GM23338 (cell line): ENCODE measurements at regions not wholly inside any gene's neighbourhood (a gene's known extent, or its start where the extent isn't known, plus 50 kb on each side); places are given as distances from the start of the nearest gene placed in this dataset.

Experiments used
- ATAC-seq: fragments of 200-7000 bp; cut with Tn5 transposase; 3 replicates; pipeline ENCODE4 v1.9.1; 2020
- DNase-seq: peaks from one replicate; pipeline ENCODE4 v3.0.0-alpha.2; 2015; ENCODE audit warnings: low spot score
- H2AFZ ChIP-seq: fragments of 200-600 bp; sonication (generic); 2 replicates; pipeline ENCODE4 v1.8.0; 2016; ENCODE audit warnings: antibody characterized with exemption, mild to moderate bottlenecking, moderate library complexity
- H3F3A ChIP-seq: fragments of 200-600 bp; sonication (generic); replicated peaks from 2 replicates; pipeline ENCODE4 v1.8.0; 2017; ENCODE audit warnings: antibody characterized with exemption, mixed run types, low read depth
- H3K27ac ChIP-seq: fragments of 200-600 bp; sonication (generic); 2 replicates; pipeline ENCODE4 v1.6.1; 2016; ENCODE audit warnings: low read depth
- H3K27me3 ChIP-seq: fragments of 200-600 bp; sonication (generic); 2 replicates; pipeline ENCODE4 v1.8.0; 2016; ENCODE audit warnings: mild to moderate bottlenecking, mixed run types, moderate library complexity; ENCODE audit not compliant: insufficient read depth
- H3K36me3 ChIP-seq: fragments of 200-600 bp; sonication (generic); 2 replicates; pipeline ENCODE4 v1.8.0; 2016; ENCODE audit warnings: mild to moderate bottlenecking; ENCODE audit not compliant: insufficient read depth
- H3K4me1 ChIP-seq: fragments of 200-600 bp; sonication (generic); 2 replicates; pipeline ENCODE4 v1.8.0; 2016; ENCODE audit warnings: mild to moderate bottlenecking, moderate library complexity; ENCODE audit not compliant: insufficient read depth
- H3K4me2 ChIP-seq: fragments of 200-600 bp; sonication (generic); 2 replicates; pipeline ENCODE4 v1.7.1; 2017; ENCODE audit warnings: mixed run types
- H3K4me3 ChIP-seq: fragments of 200-600 bp; sonication (generic); 2 replicates; pipeline ENCODE4 v1.6.1; 2016; ENCODE audit warnings: mixed run types
- H3K79me2 ChIP-seq: fragments of 200-600 bp; sonication (generic); replicated peaks from 2 replicates; pipeline ENCODE4 v1.8.0; 2017; ENCODE audit warnings: mild to moderate bottlenecking; ENCODE audit not compliant: insufficient read depth
- H3K9me2 ChIP-seq: fragments of 200-600 bp; sonication (generic); 2 replicates; pipeline ENCODE4 v1.8.0; 2017; ENCODE audit not compliant: insufficient read depth
- H4K20me1 ChIP-seq: fragments of 200-600 bp; sonication (generic); replicated peaks from 2 replicates; pipeline ENCODE4 v1.8.0; 2017; ENCODE audit warnings: mild to moderate bottlenecking; ENCODE audit not compliant: insufficient read depth
- H3K27ac Mint-ChIP-seq: 2 replicates; pipeline ENCODE4 v1.8.0; 2020; ENCODE audit warnings: inconsistent platforms, mild to moderate bottlenecking, moderate library complexity, mixed read lengths
- H3K27me3 Mint-ChIP-seq: 3 replicates; pipeline ENCODE4 v1.8.0; 2022; ENCODE audit warnings: low read depth, mild to moderate bottlenecking, moderate library complexity, mixed read lengths, inconsistent platforms; ENCODE audit not compliant: insufficient read depth, poor library complexity
- H3K36me3 Mint-ChIP-seq: 3 replicates; pipeline ENCODE4 v1.8.0; 2021; ENCODE audit warnings: low read depth, mild to moderate bottlenecking, inconsistent platforms, moderate library complexity, mixed read lengths
- H3K4me1 Mint-ChIP-seq: 3 replicates; pipeline ENCODE4 v1.8.0; 2020; ENCODE audit warnings: mild to moderate bottlenecking, inconsistent platforms, mixed read lengths
- H3K4me3 Mint-ChIP-seq: 3 replicates; pipeline ENCODE4 v1.8.0; 2021; ENCODE audit warnings: moderate library complexity, mild to moderate bottlenecking, inconsistent platforms, mixed read lengths
- H3K9me3 Mint-ChIP-seq: 3 replicates; pipeline ENCODE4 v1.8.0; 2020; ENCODE audit warnings: moderate library complexity, mild to moderate bottlenecking, inconsistent platforms, mixed read lengths
- CREB1 ChIP-seq: fragments of 250-450 bp; sonication (Bioruptor Pico); IDR thresholded peaks from 2 replicates; pipeline ENCODE4 v1.5.0; 2020; ENCODE audit warnings: low read depth, mild to moderate bottlenecking, moderate library complexity
- CTCF ChIP-seq, 2 experiments: fragments of 200-600 bp in 1 of 2; sonication (generic) in 1 of 2; conservative IDR thresholded peaks; 2 replicates each; pipeline versions ENCODE4 v1.5.1 to v1.6.1; 2016 to 2017; ENCODE audit warnings: antibody characterized with exemption in 2 of 2, low read depth in 2 of 2, mild to moderate bottlenecking in 2 of 2, moderate library complexity in 1 of 2
- ETS1 ChIP-seq: IDR thresholded peaks from 2 replicates; pipeline ENCODE4 v1.6.1; 2016; ENCODE audit warnings: antibody characterized with exemption
- EZH2 ChIP-seq: fragments of 200-600 bp; sonication (generic); IDR thresholded peaks from one replicate; pipeline ENCODE4 v1.8.0; 2017; ENCODE audit warnings: antibody characterized with exemption, mild to moderate bottlenecking, low read depth; ENCODE audit not compliant: unreplicated experiment
- EZH2phosphoT487 ChIP-seq: fragments of 200-600 bp; sonication (generic); IDR thresholded peaks from one replicate; pipeline ENCODE4 v1.8.1; 2018; ENCODE audit warnings: antibody characterized with exemption; ENCODE audit not compliant: unreplicated experiment
- JUNB ChIP-seq: IDR thresholded peaks from one replicate; pipeline ENCODE4 v1.6.1; 2016; ENCODE audit warnings: antibody characterized with exemption; ENCODE audit not compliant: unreplicated experiment
- NANOG ChIP-seq: IDR thresholded peaks from 2 replicates; pipeline ENCODE4 v1.6.1; 2016; ENCODE audit warnings: antibody characterized with exemption, borderline replicate concordance
- POLR2AphosphoS5 ChIP-seq: IDR thresholded peaks from 2 replicates; pipeline ENCODE4 v1.6.1; 2016; ENCODE audit warnings: antibody characterized with exemption, low read depth
- STAT1 ChIP-seq: IDR thresholded peaks from one replicate; pipeline ENCODE4 v1.6.1; 2016; ENCODE audit warnings: antibody characterized with exemption; ENCODE audit not compliant: unreplicated experiment
- ZNF114 ChIP-seq: fragments of 250-450 bp; sonication (Bioruptor Pico); IDR thresholded peaks from 2 replicates; pipeline ENCODE4 v1.5.0; 2020; ENCODE audit warnings: mild to moderate bottlenecking, moderate library complexity
- ZNF331 ChIP-seq: fragments of 250-450 bp; sonication (Bioruptor Pico); IDR thresholded peaks from 2 replicates; pipeline ENCODE4 v1.5.0; 2020; ENCODE audit warnings: low read depth, mild to moderate bottlenecking, moderate library complexity
- TF ChIP-seq, protein P1 (sequence below): fragments of 250-450 bp; sonication (Bioruptor Pico); IDR thresholded peaks from 2 replicates; pipeline ENCODE4 v1.5.0; 2020; ENCODE audit warnings: mild to moderate bottlenecking, moderate library complexity

GRCh38 chr9:115976781-115977180 lies 176.8 kb upstream of the PAPPA start:
- H3K4me1 Mint-ChIP-seq: peaks cover 5% of the 10 kb centered on the region; the same call in 2 of the 3 replicates

GRCh38 chr9:115978091-115978490 lies 175.5 kb upstream of the PAPPA start:
- no peaks in the 10 kb centered on the region; the same call in 1 of the 2 replicates for H3K36me3 ChIP-seq
- H3K79me2 ChIP-seq: no peaks in the 10 kb centered on the region
- no peaks in the 10 kb centered on the region; the same call in 1 of the 2 replicates for H3K4me1 ChIP-seq
- no peaks in the 10 kb centered on the region for H3K27me3 ChIP-seq
- H3K36me3 Mint-ChIP-seq: no peaks in the 10 kb centered on the region
- H3K4me3 Mint-ChIP-seq: no peak overlapping the region
- no peak overlapping the region for H2AFZ ChIP-seq
- H3K4me2 ChIP-seq: no peak overlapping the region
- H3K9me3 Mint-ChIP-seq: no peaks in the 10 kb centered on the region; the same call in 2 of the 3 replicates
- no peaks in the 10 kb centered on the region for H4K20me1 ChIP-seq
- no peaks in the 10 kb centered on the region for H3K27me3 Mint-ChIP-seq
- H3K4me1 Mint-ChIP-seq: peaks cover 5% of the 10 kb centered on the region; the same call in 2 of the 3 replicates
- DNase-seq (no peak), ATAC-seq (no peak)
- H3F3A ChIP-seq: no peaks in the 10 kb centered on the region
- no peak overlapping the region for H3K27ac Mint-ChIP-seq
- H3K4me3 ChIP-seq: no peak overlapping the region
- H3K9me2 ChIP-seq: 0 out of 2 replicates have a peak, but pooled peaks cover 3% of the 10 kb centered on the region
- no peak overlapping the region for H3K27ac ChIP-seq
- TF ChIP-seq ZNF114 (CRISPR knock-in tag) (no peak), EZH2 (no peak), JUNB (no peak), STAT1 (no peak), EZH2phosphoT487 (no peak), NANOG (no peak), CTCF (conservative IDR thresholded peaks at IDR 0.05; ENCODE audit: low read depth in 2 of 2) (no peak), POLR2AphosphoS5 (no peak), ZNF331 (no peak)
- TF ChIP-seq, protein P1, sequence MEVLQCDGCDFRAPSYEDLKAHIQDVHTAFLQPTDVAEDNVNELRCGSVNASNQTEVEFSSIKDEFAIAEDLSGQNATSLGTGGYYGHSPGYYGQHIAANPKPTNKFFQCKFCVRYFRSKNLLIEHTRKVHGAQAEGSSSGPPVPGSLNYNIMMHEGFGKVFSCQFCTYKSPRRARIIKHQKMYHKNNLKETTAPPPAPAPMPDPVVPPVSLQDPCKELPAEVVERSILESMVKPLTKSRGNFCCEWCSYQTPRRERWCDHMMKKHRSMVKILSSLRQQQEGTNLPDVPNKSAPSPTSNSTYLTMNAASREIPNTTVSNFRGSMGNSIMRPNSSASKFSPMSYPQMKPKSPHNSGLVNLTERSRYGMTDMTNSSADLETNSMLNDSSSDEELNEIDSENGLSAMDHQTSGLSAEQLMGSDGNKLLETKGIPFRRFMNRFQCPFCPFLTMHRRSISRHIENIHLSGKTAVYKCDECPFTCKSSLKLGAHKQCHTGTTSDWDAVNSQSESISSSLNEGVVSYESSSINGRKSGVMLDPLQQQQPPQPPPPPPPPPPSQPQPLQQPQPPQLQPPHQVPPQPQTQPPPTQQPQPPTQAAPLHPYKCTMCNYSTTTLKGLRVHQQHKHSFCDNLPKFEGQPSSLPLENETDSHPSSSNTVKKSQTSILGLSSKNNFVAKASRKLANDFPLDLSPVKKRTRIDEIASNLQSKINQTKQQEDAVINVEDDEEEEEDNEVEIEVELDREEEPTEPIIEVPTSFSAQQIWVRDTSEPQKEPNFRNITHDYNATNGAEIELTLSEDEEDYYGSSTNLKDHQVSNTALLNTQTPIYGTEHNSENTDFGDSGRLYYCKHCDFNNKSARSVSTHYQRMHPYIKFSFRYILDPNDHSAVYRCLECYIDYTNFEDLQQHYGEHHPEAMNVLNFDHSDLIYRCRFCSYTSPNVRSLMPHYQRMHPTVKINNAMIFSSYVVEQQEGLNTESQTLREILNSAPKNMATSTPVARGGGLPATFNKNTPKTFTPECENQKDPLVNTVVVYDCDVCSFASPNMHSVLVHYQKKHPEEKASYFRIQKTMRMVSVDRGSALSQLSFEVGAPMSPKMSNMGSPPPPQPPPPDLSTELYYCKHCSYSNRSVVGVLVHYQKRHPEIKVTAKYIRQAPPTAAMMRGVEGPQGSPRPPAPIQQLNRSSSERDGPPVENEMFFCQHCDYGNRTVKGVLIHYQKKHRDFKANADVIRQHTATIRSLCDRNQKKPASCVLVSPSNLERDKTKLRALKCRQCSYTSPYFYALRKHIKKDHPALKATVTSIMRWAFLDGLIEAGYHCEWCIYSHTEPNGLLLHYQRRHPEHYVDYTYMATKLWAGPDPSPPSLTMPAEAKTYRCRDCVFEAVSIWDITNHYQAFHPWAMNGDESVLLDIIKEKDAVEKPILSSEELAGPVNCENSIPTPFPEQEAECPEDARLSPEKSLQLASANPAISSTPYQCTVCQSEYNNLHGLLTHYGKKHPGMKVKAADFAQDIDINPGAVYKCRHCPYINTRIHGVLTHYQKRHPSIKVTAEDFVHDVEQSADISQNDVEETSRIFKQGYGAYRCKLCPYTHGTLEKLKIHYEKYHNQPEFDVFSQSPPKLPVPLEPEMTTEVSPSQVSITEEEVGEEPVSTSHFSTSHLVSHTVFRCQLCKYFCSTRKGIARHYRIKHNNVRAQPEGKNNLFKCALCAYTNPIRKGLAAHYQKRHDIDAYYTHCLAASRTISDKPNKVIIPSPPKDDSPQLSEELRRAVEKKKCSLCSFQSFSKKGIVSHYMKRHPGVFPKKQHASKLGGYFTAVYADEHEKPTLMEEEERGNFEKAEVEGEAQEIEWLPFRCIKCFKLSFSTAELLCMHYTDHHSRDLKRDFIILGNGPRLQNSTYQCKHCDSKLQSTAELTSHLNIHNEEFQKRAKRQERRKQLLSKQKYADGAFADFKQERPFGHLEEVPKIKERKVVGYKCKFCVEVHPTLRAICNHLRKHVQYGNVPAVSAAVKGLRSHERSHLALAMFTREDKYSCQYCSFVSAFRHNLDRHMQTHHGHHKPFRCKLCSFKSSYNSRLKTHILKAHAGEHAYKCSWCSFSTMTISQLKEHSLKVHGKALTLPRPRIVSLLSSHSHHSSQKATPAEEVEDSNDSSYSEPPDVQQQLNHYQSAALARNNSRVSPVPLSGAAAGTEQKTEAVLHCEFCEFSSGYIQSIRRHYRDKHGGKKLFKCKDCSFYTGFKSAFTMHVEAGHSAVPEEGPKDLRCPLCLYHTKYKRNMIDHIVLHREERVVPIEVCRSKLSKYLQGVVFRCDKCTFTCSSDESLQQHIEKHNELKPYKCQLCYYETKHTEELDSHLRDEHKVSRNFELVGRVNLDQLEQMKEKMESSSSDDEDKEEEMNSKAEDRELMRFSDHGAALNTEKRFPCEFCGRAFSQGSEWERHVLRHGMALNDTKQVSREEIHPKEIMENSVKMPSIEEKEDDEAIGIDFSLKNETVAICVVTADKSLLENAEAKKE: no peak

More at GRCh38 chr9:115976781-115977180, 176.8 kb upstream of the PAPPA start:
- Mint-ChIP-seq H3K9me3 (no peaks in the 10 kb centered on the region; the same call in 2 of the 3 replicates), H3K4me3 (no peak overlapping the region), H3K27me3 (no peaks in the 10 kb centered on the region), H3K36me3 (no peaks in the 10 kb centered on the region), H3K27ac (no peak overlapping the region)
- no peak overlapping the region for H3K4me3 ChIP-seq
- no peaks in the 10 kb centered on the region for H4K20me1 ChIP-seq
- H3K4me2 ChIP-seq: no peak overlapping the region
- H3K9me2 ChIP-seq: 0 out of 2 replicates have a peak, but pooled peaks cover 3% of the 10 kb centered on the region
- H3K4me1 ChIP-seq: no peaks in the 10 kb centered on the region; the same call in 1 of the 2 replicates
- H3K79me2 ChIP-seq: no peaks in the 10 kb centered on the region
- no peak for ATAC-seq
- no peak for DNase-seq
- H3K36me3 ChIP-seq: no peaks in the 10 kb centered on the region; the same call in 1 of the 2 replicates
- no peaks in the 10 kb centered on the region for H3K27me3 ChIP-seq
- H2AFZ ChIP-seq: no peak overlapping the region
- TF ChIP-seq POLR2AphosphoS5 (no peak), EZH2 (no peak), ETS1 (no peak), CREB1 (no peak), ZNF331 (no peak)
- H3F3A ChIP-seq: no peaks in the 10 kb centered on the region
- H3K27ac ChIP-seq: no peak overlapping the region
